ENCODE measurements at regions not wholly inside any gene's neighbourhood (a gene's known extent, or its start where the extent isn't known, plus 50 kb on each side); places are given as distances from the start of the nearest gene placed in this dataset.

DNA sequence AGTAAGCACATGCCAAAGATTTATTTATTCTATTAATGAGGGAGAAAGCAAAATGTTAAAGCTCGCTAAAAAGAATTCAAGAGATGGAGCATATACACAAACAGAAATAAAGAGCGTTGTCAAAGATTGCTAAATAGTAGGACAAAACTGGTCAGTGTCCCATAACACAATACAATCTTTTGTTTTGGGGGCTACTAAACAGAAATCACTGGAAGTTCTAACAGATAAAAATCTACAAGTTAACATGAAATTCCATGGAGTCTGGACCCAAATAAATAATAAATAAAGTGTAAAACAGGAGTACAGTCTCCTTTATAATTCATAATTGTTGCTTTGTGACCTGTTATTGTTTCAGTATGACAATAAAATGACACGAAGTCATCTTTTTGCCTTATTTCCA, 115.2 kb upstream of the CNTNAP4 start:
- DNase-seq (no peak), FAIRE-seq (no peak)
- WGBS, 2 donors, result 70 to 80% methylated on average over 3 of the region's 3 CpGs

GRCh38 chr16:76164970-76165558, 112.1 kb upstream of the CNTNAP4 start:
- no peaks in the 10 kb centered on the region for H3K4me1 ChIP-seq
- WGBS, 2 donors, result 92 to 94% methylated on average over 2 of the region's 2 CpGs
- TF ChIP-seq CTCF (IDR thresholded peaks at IDR 0.05), result no peak
- no peaks in the 10 kb centered on the region for H3K9me3 ChIP-seq
- H3K27ac ChIP-seq, result no peak overlapping the region
- no peak for DNase-seq
- H3K27me3 ChIP-seq, result no peaks in the 10 kb centered on the region
- H3K36me3 ChIP-seq, result no peaks in the 10 kb centered on the region
- intact Hi-C loops (cut with DNase I), result no loop called here
- no peak for ATAC-seq
- H3K4me3 ChIP-seq, result no peak overlapping the region
- FAIRE-seq, result no peak

More for the DNA sequence above, 115.2 kb upstream of the CNTNAP4 start:
- Histone ChIP-seq H3K27ac (no peak overlapping the region), H3K9me3 (no peaks in the 10 kb centered on the region), H3K27me3 (no peaks in the 10 kb centered on the region), H3K4me3 (no peak overlapping the region), H3K36me3 (no peaks in the 10 kb centered on the region), H3K4me1 (no peaks in the 10 kb centered on the region)
- intact Hi-C loops (cut with DNase I), result no loop called here
- no peak for TF ChIP-seq CTCF (IDR thresholded peaks at IDR 0.05)
- ATAC-seq, result no peak

DNA sequence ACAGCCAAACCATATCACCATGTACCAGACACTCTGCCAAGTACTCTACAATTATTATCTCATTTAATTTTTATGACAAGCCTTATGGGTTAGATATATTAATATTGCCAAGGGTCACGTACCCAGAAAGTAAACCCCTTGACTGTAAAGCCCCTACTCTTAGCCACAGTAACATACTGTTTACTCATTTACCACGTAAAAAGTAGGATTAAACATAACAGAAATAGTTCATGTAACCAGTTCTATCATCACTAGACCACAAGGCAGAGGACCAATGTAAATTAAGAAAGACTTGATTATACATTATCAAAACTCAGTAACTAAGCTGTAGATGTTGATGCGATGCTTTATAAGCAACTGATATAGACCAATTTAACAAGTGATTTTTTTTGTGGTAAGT, 101.5 kb upstream of the CNTNAP4 start:
- no peak overlapping the region for H3K4me3 ChIP-seq
- intact Hi-C loops (cut with DNase I), result no loop called here
- H3K36me3 ChIP-seq, result no peaks in the 10 kb centered on the region
- H3K27ac ChIP-seq, result no peak overlapping the region
- DNase-seq, result no peak
- no peaks in the 10 kb centered on the region for H3K9me3 ChIP-seq
- H3K4me1 ChIP-seq, result no peaks in the 10 kb centered on the region
- ATAC-seq, result no peak
- H3K27me3 ChIP-seq, result no peaks in the 10 kb centered on the region
- no peak for TF ChIP-seq CTCF (IDR thresholded peaks at IDR 0.05)
- 69 to 70% methylated on average over 3 of the region's 3 CpGs for WGBS, 2 donors
- FAIRE-seq, result no peak

GRCh38 chr16:76176153-76176552, 101.0 kb upstream of the CNTNAP4 start:
- ATAC-seq (no peak), FAIRE-seq (no peak), DNase-seq (no peak)
- no peaks in the 10 kb centered on the region for H3K9me3 ChIP-seq
- H3K27ac ChIP-seq, result no peak overlapping the region
- WGBS, 2 donors, result 71 to 76% methylated on average over 4 of the region's 4 CpGs
- H3K36me3 ChIP-seq, result no peaks in the 10 kb centered on the region
- no peak overlapping the region for H3K4me3 ChIP-seq
- H3K4me1 ChIP-seq, result no peaks in the 10 kb centered on the region
- intact Hi-C loops (cut with DNase I), result no loop called here
- H3K27me3 ChIP-seq, result no peaks in the 10 kb centered on the region
- TF ChIP-seq CTCF (IDR thresholded peaks at IDR 0.05), result no peak

DNA sequence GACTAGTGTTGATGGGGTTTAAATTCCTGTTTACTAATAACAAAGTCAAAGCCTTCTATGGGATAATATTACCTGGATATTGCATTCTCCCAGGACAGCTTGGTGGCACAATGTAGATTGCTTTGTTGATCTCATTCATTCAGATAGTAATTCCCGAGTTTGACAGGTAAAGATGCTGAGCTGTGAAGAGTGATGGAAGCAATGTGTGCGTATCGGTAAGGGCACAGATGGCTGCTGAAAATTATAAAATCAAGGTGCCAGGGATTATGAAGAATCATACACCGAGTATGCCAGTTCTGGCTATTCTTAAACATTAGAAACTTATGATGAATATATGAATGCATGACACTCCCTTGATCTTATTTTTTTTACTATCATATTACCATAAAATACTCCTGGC, 100.6 kb upstream of the CNTNAP4 start:
- intact Hi-C loops (cut with DNase I), result no loop called here
- Histone ChIP-seq H3K4me1 (no peaks in the 10 kb centered on the region), H3K4me3 (no peak overlapping the region), H3K27me3 (no peaks in the 10 kb centered on the region), H3K36me3 (no peaks in the 10 kb centered on the region), H3K9me3 (no peaks in the 10 kb centered on the region), H3K27ac (no peak overlapping the region)
- FAIRE-seq (no peak), DNase-seq (no peak), ATAC-seq (no peak)
- WGBS, 2 donors, result 71 to 79% methylated on average over 4 of the region's 4 CpGs
- no peak for TF ChIP-seq CTCF (IDR thresholded peaks at IDR 0.05)

Measured in pancreas (tissue), 10 donors.